Stimulated activated CD4-positive, alpha-beta T cell treated with anti-CD3 and anti-CD28 coated beads, Interleukin-15, amount 100 ng/mL, for 48 hours (primary cell): ENCODE measurements at regions not wholly inside any gene's neighbourhood (a gene's known extent, or its start where the extent isn't known, plus 50 kb on each side); places are given as distances from the start of the nearest gene placed in this dataset.

Source experiments
- DNase-seq, 2 donors: peaks; one replicate each; pipeline ENCODE4 v3.0.0-alpha.2; 2020; ENCODE audit warnings: low read depth in 2 of 2

DNA sequence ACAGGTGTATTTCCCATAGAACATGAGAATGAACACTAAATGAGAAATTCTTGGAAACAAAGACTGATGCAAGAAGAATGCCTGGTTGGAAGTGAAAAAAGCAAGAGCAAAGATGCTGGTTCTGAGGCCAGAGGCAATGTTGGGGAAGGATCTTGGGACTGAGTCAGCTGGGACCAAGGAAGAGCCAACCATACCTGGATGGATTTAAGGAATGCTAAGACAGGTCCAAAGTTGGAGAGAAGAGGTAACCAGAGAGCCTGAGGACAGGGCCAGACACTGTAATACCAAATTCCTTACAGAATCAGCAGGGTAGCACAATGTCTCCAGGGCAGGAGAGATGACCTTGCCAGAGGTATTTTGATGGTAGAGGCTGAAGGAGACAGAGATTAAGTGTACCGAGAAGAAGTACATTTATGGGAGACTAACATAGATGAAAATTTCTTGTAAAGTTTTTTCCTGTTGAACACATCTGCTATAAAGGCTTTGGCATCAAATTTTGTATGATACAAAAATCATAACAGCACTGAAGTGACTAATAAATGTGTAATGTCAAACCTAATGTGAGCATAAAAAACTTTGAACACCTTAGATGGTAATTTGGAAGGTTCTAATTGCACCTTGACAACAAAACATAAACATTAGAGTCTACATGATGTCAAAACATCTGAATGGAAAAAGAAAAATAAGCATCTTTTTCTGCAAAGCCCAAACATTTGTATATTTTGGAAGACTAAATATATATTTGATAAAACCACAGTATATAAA lies 221.7 kb upstream of the MARCKS start:
- no peak for DNase-seq

DNA sequence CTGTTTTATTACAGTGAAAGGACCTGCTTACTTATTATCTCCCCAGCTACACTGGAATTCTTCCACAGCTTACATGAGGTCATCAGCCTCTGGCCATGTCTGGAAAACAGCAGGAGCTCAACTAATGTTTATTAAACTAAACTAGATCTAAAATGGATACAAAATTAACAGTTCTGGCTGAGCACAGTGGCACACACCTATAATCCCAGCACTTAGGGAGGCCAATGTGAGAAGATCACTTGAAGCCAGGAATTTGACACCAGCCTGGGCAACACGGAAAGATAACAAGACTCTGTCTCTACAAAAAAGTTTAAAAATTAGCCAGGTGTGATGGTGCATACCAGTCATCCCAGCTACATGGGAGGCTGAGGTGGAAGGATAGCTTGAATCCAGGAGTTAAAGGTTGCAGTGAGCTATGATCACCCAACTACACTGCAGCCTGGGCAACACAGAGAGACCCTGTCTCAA lies 220.8 kb upstream of the MARCKS start:
- no peak for DNase-seq

DNA sequence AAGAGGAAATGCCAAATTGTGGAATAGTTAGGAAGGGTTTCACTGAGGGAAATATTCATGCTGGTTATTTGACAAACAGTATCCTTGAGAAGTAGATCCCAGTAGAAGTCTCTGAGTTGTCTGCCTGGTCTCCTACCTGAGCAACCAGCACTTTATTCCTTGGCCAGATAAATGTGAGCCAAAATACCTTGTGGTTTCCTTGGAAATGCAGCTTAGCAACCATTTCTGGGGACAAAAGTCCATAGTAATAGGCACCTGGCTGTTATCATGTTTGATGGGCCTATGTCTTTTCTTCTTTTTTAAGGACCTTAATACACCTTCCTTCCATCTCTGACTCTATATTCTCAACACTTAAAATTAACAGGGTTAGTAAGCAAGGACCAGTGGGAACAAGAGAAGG lies 217.1 kb upstream of the MARCKS start:
- DNase-seq: no peak

- no peak for DNase-seq
These were observed 215.0 kb upstream of the MARCKS start for GRCh38 chr6:113642001-113642713.

DNA sequence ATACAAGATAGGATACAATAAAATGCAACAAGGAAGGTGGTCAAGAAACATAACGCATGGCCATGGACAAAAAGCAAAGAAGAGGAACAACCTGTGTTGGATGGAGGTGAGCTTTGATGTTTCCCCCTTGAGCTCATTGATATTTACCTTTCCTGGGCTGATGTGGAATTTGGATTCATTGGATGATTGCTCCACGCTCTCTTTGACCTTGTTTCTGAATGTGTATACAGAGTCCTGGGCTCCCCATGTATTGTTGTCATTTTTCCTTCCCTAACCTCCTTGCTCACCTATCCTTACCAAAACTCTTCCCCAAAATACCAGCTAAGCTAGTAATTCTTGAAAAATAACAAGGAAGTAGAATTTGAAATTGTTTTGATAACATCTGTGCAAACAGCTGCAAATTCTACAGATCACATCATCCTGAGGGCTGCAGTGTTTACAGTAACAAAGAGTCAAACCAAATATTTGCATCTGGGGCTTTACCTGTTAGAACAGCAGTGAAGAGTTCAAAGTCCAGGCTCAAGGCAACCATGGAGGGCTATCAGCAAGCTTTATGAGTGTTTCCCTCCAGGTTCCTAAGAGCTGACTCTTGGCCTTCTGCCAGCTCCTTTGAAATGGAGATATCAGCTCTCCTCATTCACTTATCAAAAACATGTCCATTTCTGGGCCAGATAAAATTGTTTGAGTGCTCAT lies 214.3 kb upstream of the MARCKS start:
- DNase-seq: no peak

GRCh38 chr6:113643407-113643770 lies 213.8 kb upstream of the MARCKS start:
- no peak for DNase-seq

GRCh38 chr6:113644861-113645575 lies 212.1 kb upstream of the MARCKS start:
- DNase-seq: no peak

- no peak for DNase-seq
These were observed 211.6 kb upstream of the MARCKS start for GRCh38 chr6:113645576-113645970.

DNA sequence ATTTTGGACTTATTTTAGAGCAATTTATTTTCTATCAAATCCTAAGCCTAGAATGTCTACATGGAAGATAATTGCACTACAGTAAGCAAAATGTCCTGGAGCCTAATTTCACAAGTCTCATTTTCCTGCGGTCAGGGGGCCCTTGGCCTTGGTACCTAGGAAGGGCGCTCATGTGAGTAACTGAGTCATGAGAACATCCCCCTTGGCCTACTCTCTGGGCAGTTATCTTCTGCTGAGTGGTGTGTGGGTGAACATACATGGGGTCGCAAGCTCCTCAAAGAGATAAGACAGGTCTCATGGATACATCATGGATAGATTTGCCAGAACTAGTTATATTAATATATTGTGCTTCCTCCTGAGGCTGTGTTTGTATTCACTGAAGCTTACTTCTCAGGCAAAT lies 211.2 kb upstream of the MARCKS start:
- no peak for DNase-seq

DNA sequence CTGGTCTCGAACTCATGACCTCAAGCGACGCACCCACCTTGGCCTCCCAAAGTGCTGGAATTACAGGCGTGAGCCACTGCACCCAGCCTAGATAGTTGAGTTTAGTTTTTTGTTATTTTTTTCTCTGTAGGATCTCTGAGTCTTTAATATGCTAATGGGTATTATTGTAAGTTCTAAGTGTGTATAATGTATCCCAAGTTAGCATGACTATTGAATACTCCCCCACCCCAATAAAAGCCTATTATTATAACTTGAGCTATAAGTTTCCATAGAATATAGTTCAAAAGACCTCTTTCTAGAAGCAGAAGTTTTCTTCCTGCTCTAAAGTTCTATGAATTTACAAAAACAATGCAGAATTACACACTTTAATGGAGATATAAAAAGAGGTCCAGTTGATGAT lies 210.4 kb upstream of the MARCKS start:
- no peak for DNase-seq

DNA sequence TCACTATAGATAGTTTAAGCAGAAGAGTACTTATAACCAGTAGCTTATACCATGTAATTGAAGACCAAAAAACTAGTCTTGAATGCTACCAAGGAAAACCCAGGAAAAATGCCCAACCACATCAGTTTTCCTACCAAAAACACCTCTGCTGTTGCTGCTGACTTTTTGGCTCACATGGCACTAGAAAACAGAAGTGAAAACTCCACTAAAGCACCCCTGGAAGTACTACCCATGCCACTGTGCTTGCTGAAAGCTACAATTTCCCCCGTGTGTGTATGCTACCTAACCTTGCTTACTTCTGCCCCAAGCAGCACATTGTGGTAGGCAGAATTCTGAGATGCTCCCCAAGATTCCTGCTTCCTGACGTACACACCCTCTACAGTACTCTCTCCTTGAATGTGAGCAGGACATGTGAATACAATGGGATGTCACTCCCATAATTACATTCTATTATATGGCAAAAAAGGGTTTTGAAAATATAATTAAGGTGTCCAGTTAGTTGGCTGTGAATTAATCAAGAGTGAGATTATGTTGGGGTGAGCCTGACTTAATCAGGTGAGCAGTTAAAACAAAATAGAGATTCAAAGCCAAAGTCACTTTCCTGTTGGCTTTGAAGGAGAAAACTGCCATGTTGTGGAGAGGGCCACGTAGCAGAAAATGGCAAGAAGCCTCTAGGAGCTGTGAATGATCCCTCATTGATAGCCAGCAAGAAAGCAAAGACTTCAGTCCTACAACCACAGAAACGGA lies 209.8 kb upstream of the MARCKS start:
- no peak for DNase-seq

GRCh38 chr6:113648698-113649097 lies 208.4 kb upstream of the MARCKS start:
- DNase-seq: no peak

- no peak for DNase-seq
These were observed 207.9 kb upstream of the MARCKS start for GRCh38 chr6:113649276-113649675.

- DNase-seq: no peak
These were observed 207.1 kb upstream of the MARCKS start for GRCh38 chr6:113649880-113650609.

- DNase-seq: no peak
These were observed 206.6 kb upstream of the MARCKS start for GRCh38 chr6:113650610-113650979.

GRCh38 chr6:113651120-113651519 lies 206.0 kb upstream of the MARCKS start:
- DNase-seq: no peak

GRCh38 chr6:113651920-113652319 lies 205.2 kb upstream of the MARCKS start:
- no peak for DNase-seq

GRCh38 chr6:113653275-113653674 lies 203.9 kb upstream of the MARCKS start:
- no peak for DNase-seq

- no peak for DNase-seq
These were observed 202.7 kb upstream of the MARCKS start for GRCh38 chr6:113654396-113654795.

GRCh38 chr6:113655761-113656160 lies 201.4 kb upstream of the MARCKS start:
- DNase-seq: no peak
